Fibroblast of upper back skin (primary cell): ENCODE measurements at regions not wholly inside any gene's neighbourhood (a gene's known extent, or its start where the extent isn't known, plus 50 kb on each side); places are given as distances from the start of the nearest gene placed in this dataset.

ENCODE experiments used
- DNase-seq: peaks from one replicate; pipeline ENCODE4 v3.0.0-alpha.2; 2013

DNA sequence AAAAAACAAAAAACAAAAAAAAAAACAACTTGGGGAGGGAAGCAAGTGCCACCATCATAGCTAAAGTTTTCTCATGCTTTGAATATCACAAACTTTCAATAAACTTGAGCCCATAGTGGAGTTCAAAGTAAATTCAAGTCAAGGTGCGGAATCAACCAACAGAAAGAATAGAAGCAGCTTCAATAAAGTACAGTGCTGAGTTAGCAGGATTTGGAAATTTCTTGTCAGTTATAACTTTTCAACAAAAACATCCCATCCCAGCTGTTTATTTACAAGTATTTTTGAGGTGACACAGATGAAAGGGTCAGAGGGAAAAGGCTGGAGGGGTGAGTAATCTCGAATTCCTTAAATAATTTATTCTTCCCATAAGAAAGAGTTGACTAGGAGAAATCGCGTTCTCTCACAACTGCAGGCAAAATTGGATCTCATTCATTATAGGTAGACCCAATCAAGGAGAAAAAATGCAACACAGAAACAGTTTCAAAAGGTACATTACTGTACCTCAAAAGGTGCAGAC lies 477.4 kb upstream of the RASGRP1 start:
- DNase-seq = no peak

DNA sequence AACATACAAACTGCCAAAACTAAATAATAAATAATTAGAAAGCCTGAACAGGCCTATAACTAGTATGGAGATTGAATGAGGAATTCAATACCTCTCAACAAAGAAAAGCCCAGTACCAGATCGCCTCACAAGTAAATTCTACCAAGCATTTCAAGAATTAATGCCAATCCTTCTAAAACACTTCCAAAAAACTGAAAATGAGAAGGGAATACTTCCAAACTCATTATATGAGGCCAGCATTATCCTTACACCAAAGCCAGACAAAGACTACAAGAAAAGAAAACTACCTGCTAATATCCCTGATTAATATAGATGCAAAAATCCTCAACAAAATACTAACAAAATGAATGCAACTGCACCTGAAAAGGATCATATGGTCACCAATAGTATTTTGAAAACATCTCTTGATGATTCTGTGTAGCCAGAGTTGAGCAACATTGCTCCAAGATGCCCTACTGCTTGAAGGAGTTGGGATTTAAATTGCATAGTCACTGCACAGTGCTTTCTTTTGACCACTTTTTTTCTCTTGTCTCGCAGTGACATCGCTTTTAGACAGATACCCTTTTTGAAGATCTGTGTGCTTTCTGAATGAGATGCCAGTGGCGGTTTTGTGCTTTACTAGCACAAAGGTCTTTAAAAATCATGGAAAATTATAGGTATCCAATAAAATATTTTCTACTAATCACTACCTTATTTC lies 487.2 kb upstream of the RASGRP1 start:
- DNase-seq = no peak

DNA sequence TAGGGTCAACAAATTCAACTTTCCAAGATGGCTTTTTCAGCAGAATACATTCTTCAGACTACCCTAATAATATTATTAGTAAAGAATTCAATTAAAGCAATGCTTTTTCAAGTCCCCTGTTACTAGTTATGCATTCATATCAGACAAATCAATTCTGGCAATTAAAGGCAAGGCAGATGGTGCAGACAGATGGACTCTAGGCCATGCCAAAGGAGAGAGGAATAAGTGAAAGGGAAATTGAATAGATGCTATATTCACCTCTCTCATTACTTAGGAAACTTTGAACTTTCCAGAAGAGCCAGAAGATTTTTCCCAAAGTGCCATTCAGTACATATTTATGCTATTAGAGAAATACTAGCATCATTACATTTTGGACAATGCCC lies 487.7 kb upstream of the RASGRP1 start:
- DNase-seq = no peak

DNA sequence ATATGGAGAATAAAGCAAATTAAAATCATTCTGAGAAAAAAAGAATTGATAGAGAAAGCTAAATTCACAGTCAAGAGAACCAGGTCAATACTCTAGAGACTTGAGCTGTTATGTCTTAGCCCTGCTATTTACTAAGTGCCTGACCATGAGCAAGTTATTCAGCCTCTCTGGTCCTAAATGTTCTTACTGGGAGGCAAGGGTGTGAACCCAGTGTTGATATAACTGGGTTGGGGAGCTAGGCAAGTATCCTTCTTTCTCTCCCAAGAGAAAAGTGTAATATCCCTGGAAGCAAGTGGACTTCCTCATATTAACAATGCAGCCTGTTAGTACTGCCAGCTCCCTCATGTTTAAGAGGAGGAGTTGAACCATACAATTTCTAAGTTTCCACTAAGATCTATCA lies 488.9 kb upstream of the RASGRP1 start:
- no peak for DNase-seq

- DNase-seq = no peak
Observed at GRCh38 chr15:39054128-39054732, 489.6 kb upstream of the RASGRP1 start.

GRCh38 chr15:39056357-39056756 lies 491.7 kb upstream of the RASGRP1 start:
- DNase-seq = no peak

DNA sequence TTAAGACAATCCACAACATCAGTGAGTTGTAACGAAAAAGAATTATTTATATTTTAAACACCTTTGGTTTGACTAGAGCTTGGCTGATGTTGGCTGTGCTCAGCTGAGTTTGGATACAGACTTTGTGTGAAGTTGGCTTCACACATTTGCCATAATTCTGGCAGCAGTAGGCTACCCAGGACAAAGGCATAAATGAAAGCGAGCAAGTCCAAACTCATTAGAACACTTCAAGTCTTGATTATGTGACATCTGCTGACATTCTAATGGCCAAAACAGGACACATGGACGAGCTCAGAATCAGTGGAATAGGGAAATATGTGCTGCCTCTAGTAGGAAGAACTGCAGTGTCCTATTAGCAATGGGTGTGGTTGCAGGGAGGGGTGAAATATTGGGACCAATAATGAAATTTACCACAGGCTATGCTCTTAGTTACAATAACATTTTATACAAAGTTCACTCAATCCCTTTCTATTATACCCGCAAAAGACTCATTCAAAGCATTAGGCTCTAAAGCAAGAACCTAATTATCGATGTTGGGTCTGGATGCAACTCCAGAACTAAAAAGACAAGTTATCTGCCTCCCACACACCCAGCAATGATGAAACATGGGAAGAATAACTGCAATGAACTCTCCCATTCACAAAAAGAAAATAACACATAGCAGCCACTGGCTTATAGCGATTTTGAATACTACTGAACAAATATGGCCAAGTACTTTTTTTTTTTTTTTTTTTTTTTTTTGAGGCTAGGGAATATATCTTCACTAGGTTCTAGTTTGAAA lies 493.9 kb upstream of the RASGRP1 start:
- no peak for DNase-seq

DNA sequence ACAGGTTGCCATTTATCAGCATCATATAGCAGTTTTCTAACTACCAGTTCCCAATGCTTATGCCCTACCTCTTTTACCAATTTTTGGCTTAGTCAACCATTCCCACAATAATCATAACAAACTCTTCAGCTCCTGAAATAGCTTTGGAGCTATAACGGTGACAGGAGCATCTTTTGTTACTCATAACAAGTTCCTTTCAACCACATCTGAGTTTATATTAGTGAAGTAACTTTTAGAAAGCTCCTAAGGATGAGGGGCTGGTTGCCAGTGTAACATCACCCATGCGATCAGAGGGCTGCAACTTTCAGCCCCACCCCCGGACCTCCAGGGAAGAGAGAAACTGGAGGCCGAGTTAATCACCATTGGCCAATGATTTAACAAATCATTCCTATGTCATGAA lies 495.3 kb upstream of the RASGRP1 start:
- peak; percentile 25 for DNase-seq

GRCh38 chr15:39061952-39062464 lies 497.4 kb upstream of the RASGRP1 start:
- no peak for DNase-seq

GRCh38 chr15:39066677-39067076 lies 502.1 kb upstream of the RASGRP1 start:
- DNase-seq = no peak

DNA sequence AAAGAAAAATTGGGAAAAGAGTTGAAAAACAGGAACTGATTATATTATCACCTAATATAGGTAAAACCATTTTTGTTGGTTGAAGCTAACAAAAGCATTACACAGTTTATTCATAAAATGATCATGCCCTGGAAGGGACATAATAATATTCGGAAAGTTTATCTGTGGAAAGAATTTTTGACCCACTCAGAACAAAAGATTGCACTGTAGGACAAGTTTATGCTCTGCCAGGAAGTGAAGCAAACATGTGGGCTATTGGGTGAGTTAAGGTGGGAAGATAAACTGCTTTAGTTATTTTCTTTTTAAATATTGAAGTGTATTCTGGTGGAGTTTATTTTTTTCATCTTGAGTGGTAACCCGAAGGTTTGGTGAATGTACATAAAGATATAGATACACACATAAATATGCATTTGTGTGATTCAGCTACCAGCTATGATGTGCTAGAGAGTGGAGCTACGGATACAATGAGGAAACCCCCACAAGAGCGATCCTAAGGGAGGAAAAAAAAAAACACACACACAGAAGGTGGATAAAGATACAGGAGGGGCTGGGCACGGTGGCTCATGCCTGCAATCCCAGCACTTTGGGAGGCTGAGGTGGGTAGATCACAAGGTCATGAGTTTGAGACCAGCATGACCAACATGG lies 506.4 kb upstream of the THBS1 start:
- DNase-seq = peak; percentile 55

DNA sequence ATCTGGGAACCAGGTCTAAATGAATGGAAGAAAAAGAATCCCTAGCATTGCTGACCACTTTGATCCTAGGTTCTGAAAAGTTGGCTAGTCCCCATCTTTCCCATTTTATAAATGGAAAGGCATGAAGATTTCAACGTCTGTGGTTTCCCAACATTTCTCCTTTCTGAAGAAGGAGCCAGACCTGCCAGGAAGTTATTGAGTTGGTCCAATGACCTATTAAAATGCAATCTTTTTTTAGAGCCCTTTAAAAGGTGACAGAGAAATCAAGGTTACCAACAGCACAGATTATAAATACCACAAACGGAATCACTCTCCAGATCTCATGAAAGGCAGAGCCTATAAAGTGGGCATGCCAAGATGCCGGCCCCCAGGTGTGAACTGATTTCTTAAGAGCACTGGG lies 505.6 kb upstream of the THBS1 start:
- DNase-seq = peak; percentile 93

- DNase-seq = no peak
Observed at GRCh38 chr15:39075756-39076341, 505.0 kb upstream of the THBS1 start.

DNA sequence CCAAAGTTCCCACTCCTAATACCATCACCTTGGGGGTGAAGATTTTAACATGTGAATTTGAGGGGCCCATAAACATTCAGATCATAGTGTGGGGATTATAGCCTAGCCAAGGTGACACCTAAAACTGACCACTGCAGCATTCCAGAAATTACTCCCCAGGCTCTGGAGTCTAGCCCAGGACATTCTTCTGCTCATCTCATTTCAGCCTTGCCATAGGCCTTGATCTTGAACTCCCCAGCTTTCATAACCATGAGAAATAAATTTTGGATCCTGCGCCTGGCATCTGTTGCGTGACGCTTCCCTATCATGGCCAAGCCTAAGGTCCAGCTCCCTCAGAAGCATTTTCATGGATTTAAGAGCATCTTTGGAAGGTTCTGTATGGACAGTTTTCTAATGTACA lies 502.9 kb upstream of the THBS1 start:
- peak; percentile 92 for DNase-seq

DNA sequence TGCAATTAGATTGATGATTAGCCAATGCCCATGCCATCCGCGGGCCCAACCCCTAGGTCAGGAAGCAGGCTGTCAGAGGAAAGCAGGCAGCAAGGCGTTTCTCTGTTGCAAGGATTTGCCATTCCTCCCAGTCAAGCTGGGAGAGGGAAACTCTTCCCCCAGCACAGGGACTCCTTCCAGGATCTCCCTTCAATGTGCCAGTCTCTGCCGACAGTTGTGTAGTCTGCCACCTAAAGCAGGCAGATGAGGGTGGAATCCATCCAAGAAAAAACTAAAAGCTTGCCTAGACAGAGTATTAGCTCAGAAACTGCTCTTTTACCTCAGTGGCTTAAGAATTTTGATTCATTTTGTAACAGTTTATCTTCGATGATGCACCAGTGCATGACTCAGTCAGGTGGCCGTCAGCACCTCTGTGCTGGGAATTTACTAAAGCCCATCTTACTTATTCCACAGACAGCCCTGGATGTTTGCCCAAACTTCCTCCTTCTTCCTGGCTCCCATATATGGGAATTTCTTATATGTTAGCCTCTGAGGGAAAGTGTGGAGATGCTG lies 501.5 kb upstream of the THBS1 start:
- DNase-seq = peak; percentile 100

DNA sequence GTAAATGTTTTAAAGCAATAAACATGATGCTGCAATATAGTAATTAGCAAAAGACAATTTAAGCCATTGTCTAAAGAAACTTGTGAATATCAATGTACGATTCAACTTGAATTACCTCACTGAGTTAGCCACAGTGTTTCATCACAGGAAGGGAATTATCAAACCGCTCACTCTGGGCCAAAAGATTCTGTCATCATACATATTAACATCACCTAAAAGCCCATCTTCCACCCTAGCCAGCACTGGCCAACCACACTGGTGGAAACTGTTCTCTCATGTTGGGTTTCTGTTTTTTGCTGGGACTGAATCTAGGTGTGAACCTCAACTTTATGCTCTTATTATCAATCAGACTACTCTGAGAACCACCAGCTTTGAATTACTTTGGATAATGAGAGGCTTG lies 497.7 kb upstream of the THBS1 start:
- peak; percentile 67 for DNase-seq

GRCh38 chr15:39084674-39085530 lies 496.0 kb upstream of the THBS1 start:
- DNase-seq = peak; percentile 78

DNA sequence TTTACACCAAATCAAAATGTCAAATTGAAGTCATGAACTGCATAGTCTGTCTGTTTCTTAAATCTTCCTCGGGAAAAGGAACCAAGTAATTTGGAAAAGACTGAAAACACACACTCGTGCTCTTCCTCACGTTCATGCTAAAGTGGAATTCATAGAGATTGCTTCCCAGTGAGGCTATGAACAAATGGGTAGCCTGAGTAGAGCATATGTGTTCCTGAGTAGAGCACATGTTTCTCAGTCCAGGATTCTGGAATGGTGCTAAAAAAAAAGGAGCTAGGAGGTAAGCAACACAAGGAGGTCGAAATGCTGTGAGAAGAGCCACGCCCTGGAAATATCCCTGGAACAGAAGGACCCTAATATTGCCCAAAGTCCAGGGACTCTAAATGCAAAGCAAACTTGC lies 494.2 kb upstream of the THBS1 start:
- no peak for DNase-seq

DNA sequence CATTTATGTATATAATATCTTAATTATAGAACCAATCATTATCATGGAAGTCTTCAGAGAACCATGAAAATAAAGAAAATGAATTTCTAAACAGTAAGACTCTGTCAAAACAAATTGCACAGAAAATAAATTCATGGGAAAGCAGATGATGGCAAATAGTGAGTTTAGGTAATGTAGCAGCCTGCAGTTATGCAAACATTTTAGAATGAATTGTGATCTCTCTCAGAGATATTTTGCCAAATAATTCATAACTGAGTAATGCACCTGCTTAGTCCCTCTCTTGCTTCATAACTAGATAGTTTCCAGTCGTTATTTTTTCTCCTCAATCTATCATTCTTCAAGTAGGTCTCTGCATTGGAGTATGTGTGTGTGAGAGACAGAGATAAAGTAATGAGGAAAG lies 492.7 kb upstream of the THBS1 start:
- no peak for DNase-seq

DNA sequence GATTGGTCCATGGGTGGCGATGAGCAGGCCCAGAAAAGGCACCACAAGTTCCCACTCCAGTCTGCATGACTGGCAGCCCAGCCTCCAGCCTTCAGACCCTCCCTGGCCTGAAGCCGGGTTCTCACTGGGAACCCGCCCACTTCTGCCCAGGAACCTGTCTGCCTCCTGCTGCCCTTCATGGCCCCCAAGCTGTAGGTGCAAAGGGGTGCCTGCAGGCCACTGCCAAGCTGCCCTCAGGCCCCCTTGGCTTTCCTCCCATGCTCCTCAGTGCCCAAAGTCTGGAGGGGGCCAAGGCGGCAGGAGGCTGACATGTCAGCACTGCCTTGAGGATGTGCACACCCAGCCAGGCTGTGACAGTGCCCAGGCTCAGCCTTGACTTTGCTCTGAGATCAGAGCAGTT lies 488.5 kb upstream of the THBS1 start:
- no peak for DNase-seq

DNA sequence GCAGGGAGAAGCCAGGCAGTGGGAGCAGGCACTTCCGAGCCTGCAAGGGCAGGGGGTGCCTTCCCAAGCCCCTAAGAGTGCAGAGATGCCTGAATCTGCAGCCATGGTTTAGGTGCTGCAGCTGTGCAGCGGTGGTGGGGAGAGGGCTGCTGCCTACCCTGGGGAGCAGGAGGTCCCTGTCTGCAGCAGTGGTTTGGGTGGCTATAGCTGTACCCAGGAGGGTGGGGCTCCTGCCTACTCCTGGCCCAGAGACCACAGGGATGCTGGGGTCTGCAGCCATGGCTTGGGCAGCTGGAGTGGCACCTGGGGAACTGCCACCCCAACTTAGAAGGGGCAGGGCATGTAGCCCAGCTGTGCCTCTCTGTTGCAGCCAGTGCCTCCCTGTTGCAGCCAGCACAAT lies 488.1 kb upstream of the THBS1 start:
- DNase-seq = no peak

DNA sequence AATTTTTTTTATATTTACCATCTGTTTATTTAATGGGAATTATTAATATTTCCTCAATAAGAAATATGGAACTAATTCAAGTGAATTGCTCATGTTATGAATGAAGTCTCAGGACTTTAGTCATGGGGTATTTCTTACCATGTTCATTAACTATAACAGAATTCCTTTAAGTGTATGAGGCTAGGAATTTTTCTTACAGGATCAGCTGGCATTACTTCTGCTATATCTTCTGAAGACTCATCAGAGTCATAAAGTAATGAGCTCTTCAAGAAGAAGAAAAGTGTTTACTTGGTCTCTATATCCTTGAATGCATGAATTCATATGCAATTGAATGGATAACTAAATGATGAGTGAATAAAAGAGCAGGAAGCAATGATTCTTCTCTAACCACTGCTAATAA lies 486.8 kb upstream of the THBS1 start:
- peak; percentile 52 for DNase-seq
